HuH-7 (cell line): ENCODE measurements at regions not wholly inside any gene's neighbourhood (a gene's known extent, or its start where the extent isn't known, plus 50 kb on each side); places are given as distances from the start of the nearest gene placed in this dataset.
"Not testable (repeated sequence)": the region's sequence is repeated elsewhere in the genome, so short reads cannot be mapped to it uniquely, and the experiment has no call there.

Experiments
- DNase-seq: peaks from one replicate; pipeline ENCODE4 v3.0.0; 2011; ENCODE audit warnings: low spot score

- DNase-seq = no peak
Observed at GRCh38 chr7:22066522-22066921, 120.8 kb upstream of the CDCA7L start.

DNA sequence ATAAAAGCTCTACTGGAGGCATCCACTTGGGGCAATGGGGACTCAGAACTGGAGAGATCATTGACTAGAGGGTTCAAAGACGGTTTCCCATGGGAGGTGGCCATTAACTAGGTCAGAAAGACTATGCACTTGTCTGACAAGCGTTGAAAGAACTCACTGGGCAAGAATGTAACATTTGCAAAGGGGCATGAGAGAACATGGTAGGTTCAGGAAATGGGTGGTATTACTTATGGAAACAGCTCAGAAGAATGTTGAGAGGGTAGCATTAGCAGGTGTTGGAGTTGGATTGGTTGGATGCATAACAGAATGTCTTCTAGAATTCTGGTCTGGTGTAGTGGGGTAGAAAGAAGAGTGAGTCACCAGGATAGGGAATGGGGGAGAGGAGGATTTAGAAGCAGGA lies 119.1 kb upstream of the CDCA7L start:
- no peak for DNase-seq

GRCh38 chr7:22061775-22062174 lies 116.1 kb upstream of the CDCA7L start:
- DNase-seq = no peak

DNA sequence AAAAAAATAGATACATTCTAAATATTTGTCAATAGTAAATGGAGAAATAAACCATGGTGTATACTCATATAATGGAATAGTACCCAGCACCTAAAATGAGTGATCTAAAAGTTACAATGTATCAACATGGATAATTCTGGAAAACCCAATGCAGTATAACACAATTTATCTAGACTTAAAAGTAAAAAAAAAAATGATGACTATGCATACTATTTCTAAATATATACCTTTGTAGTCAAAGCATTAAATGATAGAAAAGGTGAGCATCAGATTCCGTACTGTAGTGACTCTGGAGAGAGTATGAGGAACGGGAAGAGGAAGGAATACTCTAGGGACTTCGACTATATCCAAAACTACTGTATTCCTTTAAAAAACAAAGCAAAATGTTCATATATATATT lies 115.2 kb upstream of the CDCA7L start:
- DNase-seq = no peak

DNA sequence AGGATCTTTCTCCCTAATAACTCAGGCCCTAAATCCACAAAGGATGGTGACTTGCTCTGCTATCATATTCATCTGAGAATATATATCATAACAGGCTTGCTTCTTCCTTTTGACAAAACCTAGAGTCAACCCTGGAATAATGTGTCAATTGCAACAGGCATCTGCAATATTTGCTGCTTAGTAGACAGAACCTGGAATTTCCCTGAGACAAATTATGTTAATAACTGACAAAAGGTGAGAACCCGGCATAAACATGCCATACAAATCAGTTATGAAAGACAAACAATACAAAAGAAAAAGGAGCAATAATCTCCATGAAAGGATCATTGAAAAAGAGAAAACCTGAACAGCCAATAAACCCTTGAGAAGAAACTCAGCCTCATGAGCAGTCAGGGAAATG lies 114.5 kb upstream of the CDCA7L start:
- no peak for DNase-seq

GRCh38 chr7:22055226-22055625 lies 109.5 kb upstream of the CDCA7L start:
- no peak for DNase-seq

GRCh38 chr7:22052674-22053365 lies 107.1 kb upstream of the CDCA7L start:
- no peak for DNase-seq

DNA sequence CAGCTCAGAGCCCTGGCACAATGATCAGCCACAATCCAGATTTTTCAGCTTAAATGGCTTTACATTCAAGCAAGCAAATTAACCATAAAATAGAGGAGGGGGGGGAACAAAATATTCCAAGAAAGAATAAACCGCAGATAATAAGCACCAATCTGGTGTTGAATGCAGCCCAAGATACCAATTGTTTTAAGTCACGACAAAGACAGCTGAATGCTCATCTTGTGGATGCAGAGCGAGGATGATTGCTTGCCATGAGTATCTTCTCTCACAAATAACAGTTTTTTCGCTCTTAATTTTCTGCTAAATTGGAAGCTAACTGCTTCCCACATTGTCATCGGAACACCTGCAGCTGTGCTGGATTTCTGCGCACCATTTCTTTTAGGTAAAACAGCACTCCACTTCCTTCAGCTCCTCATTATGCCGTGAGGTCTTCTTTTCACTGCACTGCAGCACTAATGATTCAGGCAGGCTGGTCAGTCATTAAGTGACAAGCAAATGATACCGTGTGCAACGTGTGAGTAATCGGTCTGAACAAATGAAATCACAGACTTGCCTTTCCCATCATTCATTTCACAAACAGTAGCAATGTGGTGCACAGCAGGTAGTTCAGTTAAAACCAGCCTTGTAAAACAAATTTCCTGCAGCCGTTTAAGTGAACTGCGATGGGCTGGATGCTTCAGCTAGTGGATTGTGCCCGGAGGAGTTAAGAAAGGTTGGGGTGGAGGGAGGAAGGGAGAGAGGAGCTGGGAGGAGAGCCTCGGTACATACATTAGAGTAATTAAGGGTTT lies 106.4 kb upstream of the CDCA7L start:
- DNase-seq = no peak

DNA sequence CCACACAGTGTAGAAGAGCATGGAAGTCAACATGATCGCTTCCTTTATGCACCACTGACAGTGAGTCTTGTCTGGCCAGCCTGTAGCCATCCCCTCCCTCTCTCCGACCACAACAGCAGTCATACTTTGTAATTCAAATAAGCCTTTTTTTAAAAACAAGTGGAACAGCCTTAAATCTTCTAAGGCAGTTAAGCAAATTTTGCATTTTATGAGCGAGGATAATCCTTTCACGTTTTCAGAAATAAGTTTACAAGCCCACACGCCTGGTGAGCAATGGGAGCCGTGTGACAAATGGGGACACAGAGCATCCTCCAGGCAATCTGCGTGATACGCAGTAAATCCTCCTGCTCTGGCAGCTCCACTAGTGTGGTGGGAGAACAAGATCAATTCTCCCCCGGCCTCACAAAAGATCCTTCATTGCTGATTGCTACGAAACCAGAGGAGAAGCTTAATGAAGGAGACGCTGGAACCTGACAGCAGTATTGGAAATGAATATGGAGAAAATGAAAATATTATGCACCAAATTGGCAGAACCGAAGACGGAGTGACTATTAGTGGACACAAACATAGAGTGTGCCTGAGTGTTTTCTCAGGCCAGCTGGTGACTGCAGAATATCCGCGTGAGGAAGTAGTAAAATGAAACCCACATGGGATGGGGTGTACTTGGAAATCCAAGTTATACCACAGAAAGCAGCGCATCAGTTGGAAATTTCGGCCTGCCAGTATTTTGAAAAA lies 104.2 kb upstream of the CDCA7L start:
- DNase-seq = no peak

GRCh38 chr7:22043367-22043766 lies 97.7 kb upstream of the CDCA7L start:
- DNase-seq = no peak

- DNase-seq = no peak
Observed at GRCh38 chr7:22040923-22041595, 95.4 kb upstream of the CDCA7L start.

- no peak for DNase-seq
Observed at GRCh38 chr7:22039670-22040069, 94.0 kb upstream of the CDCA7L start.

GRCh38 chr7:22032356-22032755 lies 86.7 kb upstream of the CDCA7L start:
- not testable (repeated sequence) for DNase-seq

DNA sequence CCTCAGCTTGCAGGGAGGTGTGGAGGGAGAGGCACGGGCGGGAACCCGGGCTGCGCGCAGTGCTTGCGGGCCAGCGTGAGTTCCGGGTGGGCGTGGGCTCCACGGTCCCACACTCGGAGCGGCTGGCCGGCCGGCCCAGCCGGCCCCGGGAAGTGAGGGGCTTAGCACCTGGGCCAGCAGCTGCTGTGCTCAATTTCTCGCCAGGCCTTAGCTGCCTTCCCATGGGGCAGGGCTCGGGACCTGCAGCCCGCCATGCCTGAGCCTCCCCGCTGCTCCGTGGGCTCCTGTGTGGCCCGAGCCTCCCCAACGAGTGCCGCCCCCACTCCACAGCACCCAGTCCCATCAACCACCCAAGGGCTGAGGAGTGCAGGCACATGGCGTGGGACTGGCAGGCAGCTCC lies 83.0 kb upstream of the CDCA7L start:
- DNase-seq = not testable (repeated sequence)

DNA sequence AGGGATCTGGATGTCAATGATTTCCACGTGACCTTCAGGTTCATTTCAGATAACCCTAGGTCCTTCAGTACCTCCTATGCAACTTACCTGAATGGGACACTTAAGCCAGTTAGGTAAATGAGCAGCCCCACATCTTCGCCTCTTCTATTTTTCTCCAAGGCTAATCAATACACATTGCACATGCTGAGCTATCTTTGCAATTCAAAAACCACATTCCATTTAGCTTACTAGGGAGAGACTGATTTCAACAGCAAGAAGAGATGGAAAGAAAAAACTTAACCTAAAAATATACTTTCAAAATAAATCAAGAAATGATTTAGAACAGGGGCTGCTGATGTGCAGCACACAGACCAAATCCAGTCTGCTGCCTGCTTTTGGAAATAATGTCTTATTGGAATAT lies 81.8 kb upstream of the CDCA7L start:
- DNase-seq = no peak

DNA sequence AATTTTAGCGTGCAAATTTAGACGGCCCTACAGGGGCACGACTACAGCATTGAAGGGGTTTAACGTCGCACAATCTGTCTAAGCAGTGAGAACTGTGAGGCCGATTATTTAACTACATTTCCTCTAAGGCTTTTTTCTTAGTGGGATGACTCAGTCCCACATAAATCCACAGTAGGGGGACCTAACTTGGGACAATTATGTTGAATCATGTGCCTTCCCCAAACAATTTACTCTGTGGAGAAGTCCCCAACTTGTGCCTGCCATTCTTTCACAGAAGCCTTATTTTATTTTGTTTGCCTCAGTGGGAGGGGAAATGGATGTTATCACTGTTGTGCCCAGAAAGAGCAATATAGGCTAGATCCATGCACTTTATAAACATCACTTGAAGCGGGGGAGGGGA lies 80.3 kb upstream of the CDCA7L start:
- DNase-seq = no peak

- DNase-seq = no peak
Observed at GRCh38 chr7:22025075-22025474, 79.4 kb upstream of the CDCA7L start.

GRCh38 chr7:22019931-22020330 lies 74.2 kb upstream of the CDCA7L start:
- no peak for DNase-seq

DNA sequence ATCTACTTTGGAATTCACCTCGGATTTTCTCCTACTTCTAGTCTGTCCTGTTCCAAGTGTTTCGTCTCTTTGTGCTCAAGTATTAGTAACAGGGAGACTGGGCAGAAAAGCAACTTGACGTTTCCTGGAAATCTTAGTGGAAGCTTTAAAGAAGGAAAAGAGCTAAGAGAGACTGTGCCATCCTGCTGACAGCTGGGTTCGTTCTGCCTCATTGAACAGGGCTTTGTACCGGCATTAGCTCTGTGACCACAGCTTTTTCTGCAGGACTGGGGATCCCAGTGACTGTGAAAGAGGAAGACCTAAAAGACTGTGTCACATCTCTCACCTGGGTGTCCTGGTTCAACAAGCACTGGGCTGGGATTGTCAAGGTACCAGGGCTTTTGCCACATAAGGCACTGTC lies 70.8 kb upstream of the CDCA7L start:
- DNase-seq = no peak

DNA sequence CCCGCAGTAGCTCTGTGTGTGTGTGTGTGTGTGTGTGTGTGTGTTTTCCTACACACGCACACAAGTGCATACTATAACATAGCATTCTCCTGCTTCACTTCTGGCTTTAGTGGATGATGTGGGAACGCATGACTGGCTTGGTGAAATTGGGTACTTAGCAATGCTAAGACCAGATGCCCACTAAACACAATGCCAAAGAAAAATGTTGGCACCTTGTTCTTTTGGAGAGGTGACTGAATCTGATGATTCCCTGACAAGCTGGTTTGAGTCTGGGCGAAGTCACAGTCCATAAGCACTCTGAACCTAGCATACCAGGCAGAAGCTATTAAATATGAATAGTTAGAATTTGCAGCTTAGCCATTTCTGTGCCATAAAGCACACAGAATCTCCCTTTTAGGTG lies 68.0 kb upstream of the CDCA7L start:
- no peak for DNase-seq

GRCh38 chr7:22008683-22009082 lies 63.0 kb upstream of the CDCA7L start:
- DNase-seq = no peak

DNA sequence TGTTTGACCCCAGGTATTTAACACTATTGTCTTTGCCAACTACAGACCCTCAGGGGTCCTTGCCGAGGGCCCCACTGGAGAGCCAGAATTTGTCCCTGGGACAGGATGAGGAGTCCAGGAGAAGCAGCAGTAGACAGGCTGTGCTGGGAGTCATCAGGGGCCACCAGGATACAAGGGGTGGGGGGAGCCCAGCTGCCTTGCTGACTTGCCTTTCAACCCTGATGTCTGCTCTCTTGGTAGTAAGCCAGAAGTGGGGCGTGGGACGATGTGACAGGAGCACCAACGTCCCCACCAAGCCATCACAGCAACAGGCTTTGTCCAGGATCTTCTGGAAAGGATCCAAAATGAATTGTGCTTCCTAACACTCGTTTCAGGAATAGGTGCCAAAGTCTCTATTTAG lies 62.4 kb upstream of the CDCA7L start:
- no peak for DNase-seq

DNA sequence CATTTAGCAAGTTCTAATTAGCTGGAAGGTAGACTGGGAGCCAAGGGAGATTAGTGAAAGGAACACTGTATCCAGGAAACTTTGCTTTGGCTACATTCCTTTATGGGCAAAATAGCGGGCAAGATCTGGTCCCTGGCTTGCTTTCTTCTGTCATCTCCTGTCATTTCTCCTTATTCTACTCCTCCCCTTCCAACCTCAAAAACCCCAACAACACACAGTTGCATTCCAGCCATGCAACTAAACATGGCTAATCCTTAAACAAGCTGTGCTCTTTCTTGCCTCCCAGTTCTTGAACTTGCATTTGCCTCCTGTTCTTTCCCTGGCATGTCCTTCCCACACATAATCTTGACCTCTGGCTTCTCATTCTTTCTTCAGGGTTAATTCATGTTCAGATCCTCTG lies 59.5 kb upstream of the CDCA7L start:
- no peak for DNase-seq
